ENCODE measurements at regions not wholly inside any gene's neighbourhood (a gene's known extent, or its start where the extent isn't known, plus 50 kb on each side); places are given as distances from the start of the nearest gene placed in this dataset.
"Not testable (repeated sequence)": the region's sequence is repeated elsewhere in the genome, so short reads cannot be mapped to it uniquely, and the experiment has no call there.

DNA sequence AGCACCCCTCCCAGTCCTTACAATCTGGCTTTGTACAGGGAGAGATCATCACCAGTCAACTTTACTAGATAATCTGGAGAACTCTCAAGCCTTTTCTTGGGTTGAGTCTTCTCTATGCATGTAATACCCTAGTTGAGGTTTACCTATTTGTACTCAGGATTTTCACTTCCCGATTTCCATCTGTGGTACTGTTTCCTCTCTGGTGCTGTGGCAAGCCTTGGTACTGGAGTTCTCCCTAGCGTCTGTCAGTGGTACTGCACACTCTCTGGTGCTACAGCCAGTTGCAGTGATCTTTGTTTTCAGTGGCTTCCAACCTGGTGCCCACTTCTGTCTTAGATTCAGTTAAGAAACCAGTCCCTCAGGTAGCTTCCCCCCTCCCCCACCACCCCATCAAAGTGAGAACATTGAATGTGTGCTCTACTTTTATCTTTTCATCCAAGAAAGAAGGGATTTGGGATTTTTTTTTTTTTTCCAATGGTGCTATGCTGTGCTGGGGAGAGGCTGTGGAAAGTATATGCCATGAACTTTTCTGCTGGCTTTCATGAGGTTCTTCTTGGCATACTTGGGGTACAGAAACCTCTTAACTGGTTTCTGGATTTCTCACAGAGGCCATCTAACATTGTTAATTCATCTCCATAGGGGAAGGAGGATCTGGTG lies 69.4 kb upstream of the EVL start:
- peaks cover 9% of the 10 kb centered on the region for H3K27me3 ChIP-seq
- H3K27ac ChIP-seq: no peak overlapping the region
- no peak overlapping the region for H3K4me3 ChIP-seq
- WGBS, 2 donors (ENCODE audit: low coverage in 1 of 2): 5 to 20% methylated on average over 2 of the region's 2 CpGs
- no peaks in the 10 kb centered on the region for H3K4me1 ChIP-seq
- no peaks in the 10 kb centered on the region for H3K36me3 ChIP-seq
- H3K9me3 ChIP-seq: no peaks in the 10 kb centered on the region
- DNase-seq: peak; percentile 79
- TF ChIP-seq EP300 (IDR thresholded peaks at IDR 0.05; ENCODE audit: low read depth) (no peak), POLR2AphosphoS5 (IDR thresholded peaks at IDR 0.05) (no peak)
- TF ChIP-seq, protein P1, sequence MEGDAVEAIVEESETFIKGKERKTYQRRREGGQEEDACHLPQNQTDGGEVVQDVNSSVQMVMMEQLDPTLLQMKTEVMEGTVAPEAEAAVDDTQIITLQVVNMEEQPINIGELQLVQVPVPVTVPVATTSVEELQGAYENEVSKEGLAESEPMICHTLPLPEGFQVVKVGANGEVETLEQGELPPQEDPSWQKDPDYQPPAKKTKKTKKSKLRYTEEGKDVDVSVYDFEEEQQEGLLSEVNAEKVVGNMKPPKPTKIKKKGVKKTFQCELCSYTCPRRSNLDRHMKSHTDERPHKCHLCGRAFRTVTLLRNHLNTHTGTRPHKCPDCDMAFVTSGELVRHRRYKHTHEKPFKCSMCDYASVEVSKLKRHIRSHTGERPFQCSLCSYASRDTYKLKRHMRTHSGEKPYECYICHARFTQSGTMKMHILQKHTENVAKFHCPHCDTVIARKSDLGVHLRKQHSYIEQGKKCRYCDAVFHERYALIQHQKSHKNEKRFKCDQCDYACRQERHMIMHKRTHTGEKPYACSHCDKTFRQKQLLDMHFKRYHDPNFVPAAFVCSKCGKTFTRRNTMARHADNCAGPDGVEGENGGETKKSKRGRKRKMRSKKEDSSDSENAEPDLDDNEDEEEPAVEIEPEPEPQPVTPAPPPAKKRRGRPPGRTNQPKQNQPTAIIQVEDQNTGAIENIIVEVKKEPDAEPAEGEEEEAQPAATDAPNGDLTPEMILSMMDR (IDR thresholded peaks at IDR 0.05): peak; percentile 75 to 90 (median 82)
- in situ Hi-C loops (cut with MboI; ENCODE audit: low pct_ligation_motif_present in 1 of 4, low pct_unique_long_range_greater_than_20kb in 1 of 4, low sequenced_read_pairs in 3 of 4) (loop anchor here in 2 of 4 donors (25.0 kb wide), 2 partner anchors 116 to 191 kb away; no protein-coding TSS in a partner anchor), intact Hi-C loops (cut with DNase I; ENCODE audit: low total_unique reads) (no loop called here)

DNA sequence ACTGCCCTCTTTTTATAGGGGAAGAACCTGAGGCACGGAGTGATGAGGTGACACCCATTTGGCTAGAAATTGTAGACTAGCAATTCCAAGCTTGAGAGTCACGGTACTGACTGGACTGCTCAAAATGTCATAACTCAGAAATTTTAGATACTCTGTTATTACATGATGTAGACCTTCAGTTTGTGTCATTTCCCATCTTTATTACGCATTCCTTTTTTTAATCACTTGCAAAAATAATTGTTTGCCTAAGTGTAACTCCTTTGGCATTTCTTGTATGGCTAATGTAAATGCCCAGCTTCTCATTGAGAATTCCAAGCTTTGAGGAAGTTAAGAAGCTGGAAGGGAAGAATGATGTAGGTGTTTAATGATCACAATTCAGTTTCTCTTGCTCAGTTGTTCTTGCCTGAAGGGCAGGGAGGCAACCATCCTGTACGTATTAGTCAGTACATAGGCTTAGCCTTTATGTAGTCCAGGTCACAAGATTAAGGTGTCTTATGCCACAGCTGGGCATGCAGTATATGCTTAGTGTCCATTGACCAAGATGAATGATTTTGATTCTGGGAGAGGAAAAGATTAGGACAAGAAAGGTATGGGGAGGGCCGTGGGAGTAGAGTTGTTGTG lies 68.2 kb upstream of the EVL start:
- TF ChIP-seq POLR2A (IDR thresholded peaks at IDR 0.05) (no peak), EP300 (IDR thresholded peaks at IDR 0.05; ENCODE audit: low read depth) (no peak), POLR2AphosphoS5 (IDR thresholded peaks at IDR 0.05) (no peak)
- TF ChIP-seq, protein P1 (IDR thresholded peaks at IDR 0.05): no peak
- 79 to 81% methylated on average over 5 of the region's 5 CpGs for WGBS, 2 donors (ENCODE audit: low coverage in 1 of 2)
- intact Hi-C loops (cut with DNase I; ENCODE audit: low total_unique reads) (no loop called here), in situ Hi-C loops (cut with MboI; ENCODE audit: low pct_ligation_motif_present in 1 of 4, low pct_unique_long_range_greater_than_20kb in 1 of 4, low sequenced_read_pairs in 3 of 4) (loop anchor here in 2 of 4 donors (25.0 kb wide), 2 partner anchors 115 to 190 kb away; no protein-coding TSS in a partner anchor)
- H3K36me3 ChIP-seq: no peaks in the 10 kb centered on the region
- H3K27ac ChIP-seq: no peak overlapping the region
- peaks cover 9% of the 10 kb centered on the region for H3K27me3 ChIP-seq
- H3K9me3 ChIP-seq: no peaks in the 10 kb centered on the region
- no peaks in the 10 kb centered on the region for H3K4me1 ChIP-seq
- no peak overlapping the region for H3K4me3 ChIP-seq
- no peak for DNase-seq

DNA sequence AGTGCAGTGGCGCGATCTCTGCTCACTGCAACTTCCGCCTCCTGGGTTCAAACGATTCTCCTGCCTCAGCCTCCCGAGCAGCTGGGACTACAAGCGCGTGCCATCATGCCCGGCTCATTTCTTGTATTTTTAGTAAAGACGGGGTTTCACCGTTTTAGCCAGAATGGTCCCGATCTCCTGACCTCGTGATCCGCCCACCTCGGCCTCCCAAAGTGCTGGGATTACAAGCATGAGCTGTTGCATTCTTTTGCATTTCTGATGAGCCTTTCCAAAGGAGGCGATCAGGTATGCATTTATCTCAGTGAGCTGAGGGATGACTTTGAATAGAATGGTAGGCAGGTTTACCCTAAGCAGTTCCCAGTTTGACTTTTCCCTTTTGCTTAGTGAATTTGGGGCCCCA lies 64.8 kb upstream of the EVL start:
- in situ Hi-C loops (cut with MboI; ENCODE audit: low pct_ligation_motif_present in 1 of 4, low pct_unique_long_range_greater_than_20kb in 1 of 4, low sequenced_read_pairs in 3 of 4); DNase-seq; intact Hi-C loops (cut with DNase I; ENCODE audit: low total_unique reads); H3K4me3 ChIP-seq; H3K4me1 ChIP-seq; H3K36me3 ChIP-seq; H3K27ac ChIP-seq; H3K27me3 ChIP-seq: not testable (repeated sequence)
- WGBS, 2 donors (ENCODE audit: low coverage in 1 of 2): 83 to 93% methylated on average over 1 to 15 of the region's 15 CpGs
- peaks cover 0 to 14% of the 10 kb centered on the region in 2 donors for H3K9me3 ChIP-seq

DNA sequence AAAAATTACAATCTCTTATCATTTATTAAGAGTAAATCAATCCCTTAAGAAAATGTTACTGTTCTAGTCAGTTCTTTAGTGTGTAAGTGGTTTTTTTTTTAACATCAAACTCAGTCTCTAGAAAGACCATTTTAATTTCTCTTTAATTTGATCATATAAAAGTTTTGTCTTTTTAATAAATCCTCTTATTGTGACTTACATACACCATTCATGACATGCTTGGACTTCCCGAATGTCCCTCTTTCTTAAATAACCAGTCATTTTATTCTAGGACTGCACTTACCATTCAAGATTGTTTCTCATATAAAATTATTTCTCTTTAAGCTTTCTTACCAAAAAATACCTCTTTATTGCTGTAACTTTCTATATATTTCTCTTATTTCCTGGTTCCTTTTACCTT lies 60.8 kb upstream of the EVL start:
- H3K9me3 ChIP-seq: peaks cover 0 to 14% of the 10 kb centered on the region in 2 donors
- no peak for DNase-seq
- H3K4me1 ChIP-seq: no peaks in the 10 kb centered on the region
- in situ Hi-C loops (cut with MboI; ENCODE audit: low pct_ligation_motif_present in 1 of 4, low pct_unique_long_range_greater_than_20kb in 1 of 4, low sequenced_read_pairs in 3 of 4) (no loop called here), intact Hi-C loops (cut with DNase I; ENCODE audit: low total_unique reads) (no loop called here)
- H3K4me3 ChIP-seq: no peak overlapping the region
- H3K27me3 ChIP-seq: no peaks in the 10 kb centered on the region
- no peak overlapping the region for H3K27ac ChIP-seq
- H3K36me3 ChIP-seq: no peaks in the 10 kb centered on the region
- 71 to 91% methylated on average over 1 of the region's 1 CpG for WGBS, 2 donors (ENCODE audit: low coverage in 1 of 2)
- TF ChIP-seq, protein P1 (IDR thresholded peaks at IDR 0.05): no peak
- TF ChIP-seq EP300 (IDR thresholded peaks at IDR 0.05; ENCODE audit: low read depth): no peak
- TF ChIP-seq POLR2AphosphoS5 (IDR thresholded peaks at IDR 0.05): no peak
- no peak for TF ChIP-seq POLR2A (IDR thresholded peaks at IDR 0.05)
